OCI-LY7 (cell line): ENCODE measurements at regions not wholly inside any gene's neighbourhood (a gene's known extent, or its start where the extent isn't known, plus 50 kb on each side); places are given as distances from the start of the nearest gene placed in this dataset.

Source experiments
- BruUV-seq: library from RNA; stranded (reverse); fragments of 400-500 nt; replicated peaks from 2 replicates; lab custom pipeline; 2021; lab: Mats Ljungman, UMichigan
- CTCF ChIA-PET: fragments of 300-600 bp; sonication (Branson Sonifier 250); formaldehyde crosslinking; loops from one replicate; lab custom pipeline; 2022; ENCODE audit warnings: antibody characterized with exemption; ENCODE audit not compliant: unreplicated experiment; lab: Charles Lee
- POLR2A ChIA-PET: fragments of 300-600 bp; sonication (Branson Sonifier 250); formaldehyde crosslinking; loops from one replicate; lab custom pipeline; 2022; ENCODE audit warnings: antibody characterized with exemption; lab: Charles Lee
- DNase-seq: peaks from one replicate; pipeline ENCODE4 v3.0.0-alpha.2; 2015; ENCODE audit warnings: low spot score
- H2AFZ ChIP-seq: fragments of 200-600 bp; sonication (generic), shearing (Covaris generic); 2 replicates; pipeline ENCODE4 v1.6.1; 2014; ENCODE audit warnings: mild to moderate bottlenecking, antibody characterized with exemption, low read length, moderate library complexity
- H3K27ac ChIP-seq: fragments of 200-600 bp; sonication (generic); 2 replicates; pipeline ENCODE4 v1.5.1; 2014; ENCODE audit warnings: mixed run types, low read depth, mild to moderate bottlenecking, moderate library complexity, low read length, inconsistent platforms; ENCODE audit not compliant: poor library complexity, severe bottlenecking
- H3K36me3 ChIP-seq: fragments of 200-600 bp; sonication (generic); 2 replicates; pipeline ENCODE4 v1.6.1; 2014; ENCODE audit warnings: mild to moderate bottlenecking, antibody characterized with exemption, low read length, moderate library complexity, mixed read lengths; ENCODE audit not compliant: insufficient read depth
- H3K4me1 ChIP-seq: fragments of 200-600 bp; sonication (generic); 2 replicates; pipeline ENCODE4 v1.5.1; 2014; ENCODE audit warnings: mild to moderate bottlenecking, low read length; ENCODE audit not compliant: insufficient read depth, poor library complexity, severe bottlenecking
- H3K4me2 ChIP-seq: fragments of 200-600 bp; sonication (generic); 2 replicates; pipeline ENCODE4 v1.6.1; 2014; ENCODE audit warnings: mild to moderate bottlenecking, low read length
- H3K4me3 ChIP-seq: fragments of 200-600 bp; sonication (generic); 2 replicates; pipeline ENCODE4 v1.5.1; 2014; ENCODE audit warnings: mild to moderate bottlenecking, low read depth, low read length; ENCODE audit not compliant: poor library complexity, severe bottlenecking
- H3K79me2 ChIP-seq: fragments of 200-600 bp; sonication (generic); 2 replicates; pipeline ENCODE4 v1.6.1; 2016; ENCODE audit warnings: low read depth, mild to moderate bottlenecking, low read length, moderate library complexity, mixed read lengths; ENCODE audit not compliant: insufficient read depth
- H3K9me2 ChIP-seq: fragments of 200-600 bp; sonication (generic); 2 replicates; pipeline ENCODE4 v1.6.1; 2016; ENCODE audit warnings: mild to moderate bottlenecking, low read length, mixed read lengths; ENCODE audit not compliant: insufficient read depth
- H3K9me3 ChIP-seq: fragments of 200-600 bp; sonication (generic); 2 replicates; pipeline ENCODE4 v1.6.1; 2014; ENCODE audit warnings: mild to moderate bottlenecking, mixed run types, low read length, mixed read lengths
- H4K20me1 ChIP-seq: fragments of 200-600 bp; sonication (generic); 2 replicates; pipeline ENCODE4 v1.6.1; 2014; ENCODE audit warnings: mild to moderate bottlenecking, antibody characterized with exemption, low read length, moderate library complexity, mixed read lengths; ENCODE audit not compliant: insufficient read depth
- EZH2phosphoT487 ChIP-seq: fragments of 200-600 bp; sonication (generic); IDR thresholded peaks from 2 replicates; pipeline ENCODE4 v1.6.1; 2018; ENCODE audit warnings: low read depth, borderline replicate concordance, mild to moderate bottlenecking, mixed run types, antibody characterized with exemption, low read length, moderate library complexity, mixed read lengths
- intact Hi-C: fragments of 100-400 bp; cut with micrococcal nuclease; formaldehyde crosslinking; loops from one replicate; pipeline ENCODE4 v1.10.0; 2022; ENCODE audit not compliant: unreplicated experiment
- TF ChIP-seq, protein P1 (sequence below): fragments of 200-600 bp; sonication (generic); conservative IDR thresholded peaks from 2 replicates; pipeline ENCODE4 v1.5.1; 2014; ENCODE audit warnings: mild to moderate bottlenecking, antibody characterized with exemption, low read length, moderate library complexity, mixed read lengths

GRCh38 chr13:89255844-89256406 is 1584.8 kb downstream of the SLITRK5 start:
- no peak for DNase-seq
- ChIA-PET POLR2A (interaction anchor here (1.4 kb wide), 1 partner anchor 10 kb away, joined by 3 read pairs; no protein-coding TSS in a partner anchor), CTCF (no interaction called here)
- no peak for TF ChIP-seq EZH2phosphoT487
- TF ChIP-seq, protein P1, sequence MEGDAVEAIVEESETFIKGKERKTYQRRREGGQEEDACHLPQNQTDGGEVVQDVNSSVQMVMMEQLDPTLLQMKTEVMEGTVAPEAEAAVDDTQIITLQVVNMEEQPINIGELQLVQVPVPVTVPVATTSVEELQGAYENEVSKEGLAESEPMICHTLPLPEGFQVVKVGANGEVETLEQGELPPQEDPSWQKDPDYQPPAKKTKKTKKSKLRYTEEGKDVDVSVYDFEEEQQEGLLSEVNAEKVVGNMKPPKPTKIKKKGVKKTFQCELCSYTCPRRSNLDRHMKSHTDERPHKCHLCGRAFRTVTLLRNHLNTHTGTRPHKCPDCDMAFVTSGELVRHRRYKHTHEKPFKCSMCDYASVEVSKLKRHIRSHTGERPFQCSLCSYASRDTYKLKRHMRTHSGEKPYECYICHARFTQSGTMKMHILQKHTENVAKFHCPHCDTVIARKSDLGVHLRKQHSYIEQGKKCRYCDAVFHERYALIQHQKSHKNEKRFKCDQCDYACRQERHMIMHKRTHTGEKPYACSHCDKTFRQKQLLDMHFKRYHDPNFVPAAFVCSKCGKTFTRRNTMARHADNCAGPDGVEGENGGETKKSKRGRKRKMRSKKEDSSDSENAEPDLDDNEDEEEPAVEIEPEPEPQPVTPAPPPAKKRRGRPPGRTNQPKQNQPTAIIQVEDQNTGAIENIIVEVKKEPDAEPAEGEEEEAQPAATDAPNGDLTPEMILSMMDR = no peak
- no peak overlapping the region for H3K27ac ChIP-seq
- H3K9me3 ChIP-seq = peaks cover 69% of the 10 kb centered on the region
- H3K4me3 ChIP-seq = no peak overlapping the region
- H3K79me2 ChIP-seq = no peaks in the 10 kb centered on the region
- no peak overlapping the region for H3K4me2 ChIP-seq
- H3K36me3 ChIP-seq = no peaks in the 10 kb centered on the region
- H4K20me1 ChIP-seq = no peaks in the 10 kb centered on the region
- H3K4me1 ChIP-seq = no peaks in the 10 kb centered on the region
- H3K9me2 ChIP-seq = no peaks in the 10 kb centered on the region
- BruUV-seq = no TSS peak
- no peak overlapping the region for H2AFZ ChIP-seq
- intact Hi-C loops = no loop called here

GRCh38 chr13:89267734-89268133 is 1596.6 kb downstream of the SLITRK5 start:
- H4K20me1 ChIP-seq = no peaks in the 10 kb centered on the region
- CTCF ChIA-PET = no interaction called here
- POLR2A ChIA-PET = no interaction called here
- TF ChIP-seq, protein P1 = no peak
- TF ChIP-seq EZH2phosphoT487 = no peak
- no peaks in the 10 kb centered on the region for H3K4me1 ChIP-seq
- no peak overlapping the region for H2AFZ ChIP-seq
- intact Hi-C loops = no loop called here
- no peaks in the 10 kb centered on the region for H3K9me2 ChIP-seq
- no peak for DNase-seq
- H3K27ac ChIP-seq = no peak overlapping the region
- BruUV-seq = no TSS peak
- H3K36me3 ChIP-seq = no peaks in the 10 kb centered on the region
- H3K79me2 ChIP-seq = no peaks in the 10 kb centered on the region
- H3K4me3 ChIP-seq = no peak overlapping the region
- no peak overlapping the region for H3K4me2 ChIP-seq
- peaks cover 34% of the 10 kb centered on the region for H3K9me3 ChIP-seq

DNA sequence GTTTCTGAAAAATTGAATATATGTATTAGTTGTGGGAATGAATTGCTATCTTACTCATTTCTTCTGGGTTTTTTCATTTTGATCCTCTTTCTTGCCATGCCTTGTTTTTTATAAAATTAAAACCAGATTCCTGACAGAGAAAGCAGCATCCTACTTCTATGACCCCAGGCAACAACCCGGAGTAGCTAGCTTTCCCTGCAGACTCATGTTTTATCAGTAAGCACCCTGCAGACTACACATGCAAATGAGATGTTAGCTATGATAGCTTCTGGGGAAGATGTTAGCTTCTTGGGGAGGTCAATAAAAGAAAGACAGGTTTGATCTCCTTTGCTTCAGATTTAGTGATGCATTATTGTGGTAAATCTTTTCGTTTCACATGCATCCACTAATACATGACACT is 1598.6 kb downstream of the SLITRK5 start:
- Histone ChIP-seq H3K4me3 (no peak overlapping the region), H4K20me1 (no peaks in the 10 kb centered on the region), H3K9me2 (no peaks in the 10 kb centered on the region), H3K36me3 (no peaks in the 10 kb centered on the region), H3K9me3 (peaks cover 24% of the 10 kb centered on the region), H2AFZ (no peak overlapping the region), H3K79me2 (no peaks in the 10 kb centered on the region), H3K4me1 (no peaks in the 10 kb centered on the region), H3K27ac (no peak overlapping the region), H3K4me2 (no peak overlapping the region)
- intact Hi-C loops = no loop called here
- BruUV-seq = no TSS peak
- CTCF ChIA-PET = no interaction called here
- no peak for DNase-seq
- TF ChIP-seq, protein P1 = no peak
- TF ChIP-seq EZH2phosphoT487 = no peak
- POLR2A ChIA-PET = no interaction called here
